ENCODE measurements at regions not wholly inside any gene's neighbourhood (a gene's known extent, or its start where the extent isn't known, plus 50 kb on each side); places are given as distances from the start of the nearest gene placed in this dataset.
A peak's percentile ranks its signal among the peaks of the same experiment; 100 is the strongest.

GRCh38 chr2:133838642-133839365 is 270.5 kb upstream of the NCKAP5 start:
- WGBS (ENCODE audit: insufficient coverage, low lambda C conversion rate) = no CpG with 5 or more reads among the region's 7 CpGs

GRCh38 chr2:133839677-133840076 is 271.4 kb upstream of the NCKAP5 start:
- 91% methylated on average over 5 of the region's 6 CpGs for WGBS (ENCODE audit: insufficient coverage, low lambda C conversion rate)
- Histone ChIP-seq H3K4me1 (ENCODE audit: control insufficient read depth, insufficient read depth, low read length) (no peaks in the 10 kb centered on the region), H3K36me3 (ENCODE audit: control insufficient read depth, insufficient read depth, low read length) (no peaks in the 10 kb centered on the region), H3K27me3 (ENCODE audit: control insufficient read depth, insufficient read depth, low read length) (no peaks in the 10 kb centered on the region), H3K9me3 (ENCODE audit: control insufficient read depth, low read depth, low read length) (no peaks in the 10 kb centered on the region), H3K4me3 (ENCODE audit: low read length) (no peak overlapping the region), H3K27ac (ENCODE audit: low read length) (no peak overlapping the region)
- DNase-seq = no peak

More at GRCh38 chr2:133838642-133839365, 270.5 kb upstream of the NCKAP5 start:
- no peak for DNase-seq
- no peak overlapping the region for H3K4me3 ChIP-seq (ENCODE audit: low read length)
- H3K4me1 ChIP-seq (ENCODE audit: control insufficient read depth, insufficient read depth, low read length) = no peaks in the 10 kb centered on the region
- no peaks in the 10 kb centered on the region for H3K9me3 ChIP-seq (ENCODE audit: control insufficient read depth, low read depth, low read length)
- H3K27ac ChIP-seq (ENCODE audit: low read length) = no peak overlapping the region
- no peaks in the 10 kb centered on the region for H3K36me3 ChIP-seq (ENCODE audit: control insufficient read depth, insufficient read depth, low read length)
- H3K27me3 ChIP-seq (ENCODE audit: control insufficient read depth, insufficient read depth, low read length) = no peaks in the 10 kb centered on the region

- Histone ChIP-seq H3K9me3 (ENCODE audit: control insufficient read depth, low read depth, low read length) (no peaks in the 10 kb centered on the region), H3K36me3 (ENCODE audit: control insufficient read depth, insufficient read depth, low read length) (no peaks in the 10 kb centered on the region), H3K4me1 (ENCODE audit: control insufficient read depth, insufficient read depth, low read length) (no peaks in the 10 kb centered on the region), H3K4me3 (ENCODE audit: low read length) (no peak overlapping the region), H3K27ac (ENCODE audit: low read length) (no peak overlapping the region), H3K27me3 (ENCODE audit: control insufficient read depth, insufficient read depth, low read length) (no peaks in the 10 kb centered on the region)
- WGBS (ENCODE audit: insufficient coverage, low lambda C conversion rate) = 87% methylated on average over 4 of the region's 7 CpGs
- DNase-seq = no peak
These were observed 272.5 kb upstream of the NCKAP5 start for GRCh38 chr2:133840761-133841160.

GRCh38 chr2:133841900-133842299 is 273.6 kb upstream of the NCKAP5 start:
- WGBS (ENCODE audit: insufficient coverage, low lambda C conversion rate) = no CpG with 5 or more reads among the region's 4 CpGs
- no peaks in the 10 kb centered on the region for H3K9me3 ChIP-seq (ENCODE audit: control insufficient read depth, low read depth, low read length)
- no peak overlapping the region for H3K27ac ChIP-seq (ENCODE audit: low read length)
- no peak overlapping the region for H3K4me3 ChIP-seq (ENCODE audit: low read length)
- no peaks in the 10 kb centered on the region for H3K36me3 ChIP-seq (ENCODE audit: control insufficient read depth, insufficient read depth, low read length)
- no peak for DNase-seq
- H3K4me1 ChIP-seq (ENCODE audit: control insufficient read depth, insufficient read depth, low read length) = no peaks in the 10 kb centered on the region
- H3K27me3 ChIP-seq (ENCODE audit: control insufficient read depth, insufficient read depth, low read length) = peaks cover 4% of the 10 kb centered on the region

- no peaks in the 10 kb centered on the region for H3K36me3 ChIP-seq (ENCODE audit: control insufficient read depth, insufficient read depth, low read length)
- no peak for DNase-seq
- H3K27ac ChIP-seq (ENCODE audit: low read length) = no peak overlapping the region
- peaks cover 4% of the 10 kb centered on the region for H3K27me3 ChIP-seq (ENCODE audit: control insufficient read depth, insufficient read depth, low read length)
- no peak overlapping the region for H3K4me3 ChIP-seq (ENCODE audit: low read length)
- H3K9me3 ChIP-seq (ENCODE audit: control insufficient read depth, low read depth, low read length) = no peaks in the 10 kb centered on the region
- no peaks in the 10 kb centered on the region for H3K4me1 ChIP-seq (ENCODE audit: control insufficient read depth, insufficient read depth, low read length)
- WGBS (ENCODE audit: insufficient coverage, low lambda C conversion rate) = no CpG with 5 or more reads among the region's 2 CpGs
These were observed 274.2 kb upstream of the NCKAP5 start for GRCh38 chr2:133842446-133842845.

GRCh38 chr2:133843091-133843490 is 274.8 kb upstream of the NCKAP5 start:
- Histone ChIP-seq H3K27ac (ENCODE audit: low read length) (no peak overlapping the region), H3K4me3 (ENCODE audit: low read length) (no peak overlapping the region), H3K9me3 (ENCODE audit: control insufficient read depth, low read depth, low read length) (no peaks in the 10 kb centered on the region), H3K27me3 (ENCODE audit: control insufficient read depth, insufficient read depth, low read length) (peaks cover 4% of the 10 kb centered on the region), H3K36me3 (ENCODE audit: control insufficient read depth, insufficient read depth, low read length) (no peaks in the 10 kb centered on the region), H3K4me1 (ENCODE audit: control insufficient read depth, insufficient read depth, low read length) (no peaks in the 10 kb centered on the region)
- DNase-seq = no peak
- WGBS (ENCODE audit: insufficient coverage, low lambda C conversion rate) = no CpG with 5 or more reads among the region's 3 CpGs

- no peak overlapping the region for H3K27ac ChIP-seq (ENCODE audit: low read length)
- no CpG with 5 or more reads among the region's 6 CpGs for WGBS (ENCODE audit: insufficient coverage, low lambda C conversion rate)
These were observed 275.3 kb upstream of the NCKAP5 start for GRCh38 chr2:133843551-133843950.

GRCh38 chr2:133844214-133844892 is 276.1 kb upstream of the NCKAP5 start:
- no CpG with 5 or more reads among the region's 9 CpGs for WGBS (ENCODE audit: insufficient coverage, low lambda C conversion rate)
- Histone ChIP-seq H3K9me3 (ENCODE audit: control insufficient read depth, low read depth, low read length) (no peaks in the 10 kb centered on the region), H3K36me3 (ENCODE audit: control insufficient read depth, insufficient read depth, low read length) (no peaks in the 10 kb centered on the region), H3K4me1 (ENCODE audit: control insufficient read depth, insufficient read depth, low read length) (no peaks in the 10 kb centered on the region), H3K4me3 (ENCODE audit: low read length) (no peak overlapping the region), H3K27ac (ENCODE audit: low read length) (no peak overlapping the region), H3K27me3 (ENCODE audit: control insufficient read depth, insufficient read depth, low read length) (peaks cover 4% of the 10 kb centered on the region)
- DNase-seq = peak; percentile 35 to 54

More at GRCh38 chr2:133843551-133843950, 275.3 kb upstream of the NCKAP5 start:
- H3K27me3 ChIP-seq (ENCODE audit: control insufficient read depth, insufficient read depth, low read length) = peaks cover 4% of the 10 kb centered on the region
- no peak for DNase-seq
- no peaks in the 10 kb centered on the region for H3K36me3 ChIP-seq (ENCODE audit: control insufficient read depth, insufficient read depth, low read length)
- no peaks in the 10 kb centered on the region for H3K4me1 ChIP-seq (ENCODE audit: control insufficient read depth, insufficient read depth, low read length)
- no peak overlapping the region for H3K4me3 ChIP-seq (ENCODE audit: low read length)
- no peaks in the 10 kb centered on the region for H3K9me3 ChIP-seq (ENCODE audit: control insufficient read depth, low read depth, low read length)

- H3K36me3 ChIP-seq (ENCODE audit: control insufficient read depth, insufficient read depth, low read length) = no peaks in the 10 kb centered on the region
- peaks cover 7% of the 10 kb centered on the region for H3K27me3 ChIP-seq (ENCODE audit: control insufficient read depth, insufficient read depth, low read length)
- DNase-seq = no peak
- H3K4me3 ChIP-seq (ENCODE audit: low read length) = no peak overlapping the region
- H3K27ac ChIP-seq (ENCODE audit: low read length) = no peak overlapping the region
- H3K4me1 ChIP-seq (ENCODE audit: control insufficient read depth, insufficient read depth, low read length) = no peaks in the 10 kb centered on the region
- no peaks in the 10 kb centered on the region for H3K9me3 ChIP-seq (ENCODE audit: control insufficient read depth, low read depth, low read length)
- no CpG with 5 or more reads among the region's 4 CpGs for WGBS (ENCODE audit: insufficient coverage, low lambda C conversion rate)
These were observed 278.2 kb upstream of the NCKAP5 start for GRCh38 chr2:133846476-133846875.

GRCh38 chr2:133847591-133847990 is 279.3 kb upstream of the NCKAP5 start:
- H3K27ac ChIP-seq (ENCODE audit: low read length) = no peak overlapping the region
- WGBS (ENCODE audit: insufficient coverage, low lambda C conversion rate) = 82% methylated on average over 3 of the region's 5 CpGs

More at GRCh38 chr2:133847591-133847990, 279.3 kb upstream of the NCKAP5 start:
- Histone ChIP-seq H3K36me3 (ENCODE audit: control insufficient read depth, insufficient read depth, low read length) (no peaks in the 10 kb centered on the region), H3K4me1 (ENCODE audit: control insufficient read depth, insufficient read depth, low read length) (no peaks in the 10 kb centered on the region), H3K27me3 (ENCODE audit: control insufficient read depth, insufficient read depth, low read length) (peaks cover 7% of the 10 kb centered on the region), H3K9me3 (ENCODE audit: control insufficient read depth, low read depth, low read length) (no peaks in the 10 kb centered on the region), H3K4me3 (ENCODE audit: low read length) (no peak overlapping the region)
- DNase-seq = no peak

Data from large intestine (tissue), 3 donors.